ENCODE measurements at regions not wholly inside any gene's neighbourhood (a gene's known extent, or its start where the extent isn't known, plus 50 kb on each side); places are given as distances from the start of the nearest gene placed in this dataset.
"Not testable (repeated sequence)": the region's sequence is repeated elsewhere in the genome, so short reads cannot be mapped to it uniquely, and the experiment has no call there.

DNA sequence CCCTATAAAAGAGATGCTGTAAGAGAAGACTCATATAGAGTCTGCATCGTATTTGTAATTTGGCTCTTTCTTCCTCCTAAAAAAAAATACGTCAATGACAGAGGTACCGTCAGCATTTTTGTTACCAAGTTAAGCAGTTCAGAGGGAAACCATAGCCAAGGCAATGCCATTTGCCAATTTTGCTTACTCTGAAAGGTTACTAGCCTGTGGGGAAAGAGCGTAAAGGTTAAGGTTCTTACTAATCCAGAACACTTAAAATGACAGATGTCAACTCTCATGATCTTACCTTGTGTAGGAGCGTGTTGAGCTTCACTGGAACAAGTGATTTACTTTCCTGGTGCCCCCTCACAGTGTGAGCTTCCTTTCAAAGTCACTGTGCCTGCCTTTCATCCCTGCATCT is 119.4 kb upstream of the SPATA31A3 start:
- not testable (repeated sequence) for DNase-seq

DNA sequence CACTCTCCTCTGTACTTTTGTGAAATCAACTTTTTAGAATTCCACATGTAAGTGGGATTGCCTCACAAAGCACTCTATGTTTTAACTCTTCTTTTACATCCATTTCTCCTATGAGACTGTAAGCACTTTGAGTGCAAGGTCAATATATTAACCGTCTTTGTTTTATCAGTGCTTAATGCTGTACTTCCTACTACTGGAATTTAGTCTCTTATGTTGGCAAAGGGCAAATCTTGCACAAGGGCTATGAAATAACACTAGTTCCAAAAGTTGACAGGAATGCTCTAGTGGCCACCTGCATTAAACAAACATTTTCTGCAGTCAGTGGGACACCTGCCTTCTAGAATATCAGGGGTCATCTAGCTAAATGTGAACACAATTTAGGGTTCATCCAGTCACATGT is 117.5 kb upstream of the SPATA31A3 start:
- not testable (repeated sequence) for DNase-seq

DNA sequence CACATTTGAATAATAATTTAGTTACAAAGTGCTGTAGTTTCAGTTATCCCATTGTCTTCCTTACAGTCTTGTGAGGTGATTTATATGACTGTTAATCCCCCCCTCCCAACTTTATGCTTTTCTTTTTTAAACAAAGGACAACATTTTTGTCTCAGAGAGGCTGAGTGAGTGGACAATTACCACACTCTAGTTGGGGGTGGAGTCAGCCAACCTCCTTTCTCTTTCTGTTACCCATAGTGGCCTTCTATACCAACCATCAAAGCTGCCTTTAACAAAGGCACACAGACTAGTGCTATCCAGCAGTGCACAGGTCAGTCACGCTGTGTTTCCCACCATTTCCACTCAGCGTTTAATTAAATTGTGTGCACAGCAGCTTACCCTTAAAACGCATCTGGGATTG is 114.3 kb upstream of the SPATA31A3 start:
- DNase-seq: not testable (repeated sequence)

DNA sequence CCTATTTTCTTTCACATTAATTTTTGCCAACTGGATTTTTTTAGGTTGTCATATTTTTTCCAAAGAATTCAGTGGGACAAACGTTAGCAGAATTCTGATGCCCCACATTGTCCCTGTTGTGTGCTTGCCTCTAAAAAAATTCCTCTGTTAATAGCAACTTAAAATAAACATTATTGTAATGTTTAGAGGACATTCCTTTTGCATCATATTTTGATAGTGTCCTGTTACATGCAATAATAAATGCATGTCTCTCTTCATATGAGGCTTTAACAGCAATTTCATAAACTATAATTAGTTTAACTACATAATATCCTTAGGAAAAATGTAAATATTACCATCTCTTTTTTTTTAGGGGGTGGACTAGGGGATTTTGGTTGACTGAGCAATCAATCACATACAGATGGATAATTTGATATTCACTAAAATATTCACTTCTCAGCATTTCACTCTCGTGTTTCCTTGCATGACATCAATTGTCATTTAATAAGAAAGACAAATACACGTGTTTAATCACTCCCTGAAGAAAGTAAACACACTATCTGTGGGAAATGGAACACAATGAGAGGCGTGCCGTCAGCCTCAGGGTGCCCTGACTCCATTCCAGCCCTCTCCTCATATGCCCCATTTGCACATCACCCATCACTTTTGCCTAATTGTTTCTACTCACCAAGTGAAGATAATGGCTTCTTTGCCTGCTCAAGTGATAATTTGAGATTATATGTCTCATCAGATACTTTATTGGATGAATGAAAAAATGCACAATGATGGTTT is 110.3 kb upstream of the SPATA31A3 start:
- not testable (repeated sequence) for DNase-seq

DNA sequence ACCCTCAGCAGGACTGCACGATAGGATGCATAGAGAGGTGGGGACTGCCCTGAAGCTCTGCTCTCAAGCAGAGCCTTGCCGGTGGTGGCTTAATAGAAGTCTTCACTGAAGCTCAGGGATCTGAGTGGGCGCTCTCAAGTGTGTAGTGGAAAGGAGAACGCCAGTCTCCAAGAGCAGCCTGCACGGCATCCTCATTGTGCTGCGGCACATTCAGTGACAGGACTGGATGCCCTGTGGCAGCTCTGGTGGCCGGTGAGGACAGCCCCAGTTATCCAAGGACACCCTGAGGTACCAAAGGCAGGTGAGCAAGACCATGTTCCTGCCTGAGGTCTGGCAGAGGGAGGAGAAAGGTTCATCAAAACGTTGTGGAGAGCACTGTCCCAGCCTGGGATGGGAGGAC is 98.8 kb upstream of the SPATA31A3 start:
- not testable (repeated sequence) for DNase-seq

DNA sequence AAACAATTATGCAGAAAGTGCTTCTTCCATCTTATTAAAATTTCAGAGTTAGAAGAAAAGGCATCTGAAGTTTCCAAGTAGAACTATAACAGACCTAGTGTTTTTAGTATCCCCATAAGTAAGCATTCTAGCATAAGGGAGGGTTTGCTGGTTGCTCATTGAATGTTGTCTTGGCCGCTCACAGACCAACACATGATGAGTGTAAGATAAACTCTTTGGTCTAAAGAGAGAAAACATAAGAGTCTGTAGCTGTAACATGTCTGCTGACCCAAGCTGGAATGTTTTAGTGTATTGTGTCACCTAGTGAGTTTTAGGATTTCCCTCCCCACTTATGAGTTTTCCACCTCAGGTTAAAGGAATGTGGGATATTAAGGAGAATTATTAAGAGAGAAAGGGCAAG is 94.5 kb upstream of the SPATA31A3 start:
- not testable (repeated sequence) for DNase-seq

DNA sequence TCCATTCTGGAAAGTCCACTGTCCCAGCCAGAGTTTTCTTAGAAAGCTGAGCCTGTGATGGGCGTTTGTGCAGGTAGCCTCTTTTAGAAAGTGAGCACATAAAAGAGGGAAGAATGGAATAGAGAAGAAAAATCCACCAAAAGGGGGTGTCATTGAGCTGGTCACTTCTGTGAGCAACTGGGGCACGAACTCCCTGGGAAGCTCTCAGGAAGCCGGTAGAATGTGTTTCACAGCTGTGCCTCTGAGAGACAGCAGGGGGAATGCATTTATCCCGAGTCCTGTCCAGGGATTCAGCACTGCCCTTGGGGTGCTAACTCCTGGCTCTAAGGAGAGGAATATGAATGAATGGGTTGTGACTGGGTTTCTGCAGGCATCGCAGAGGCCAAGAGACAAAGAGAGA is 73.8 kb upstream of the SPATA31A3 start:
- DNase-seq: not testable (repeated sequence)

DNA sequence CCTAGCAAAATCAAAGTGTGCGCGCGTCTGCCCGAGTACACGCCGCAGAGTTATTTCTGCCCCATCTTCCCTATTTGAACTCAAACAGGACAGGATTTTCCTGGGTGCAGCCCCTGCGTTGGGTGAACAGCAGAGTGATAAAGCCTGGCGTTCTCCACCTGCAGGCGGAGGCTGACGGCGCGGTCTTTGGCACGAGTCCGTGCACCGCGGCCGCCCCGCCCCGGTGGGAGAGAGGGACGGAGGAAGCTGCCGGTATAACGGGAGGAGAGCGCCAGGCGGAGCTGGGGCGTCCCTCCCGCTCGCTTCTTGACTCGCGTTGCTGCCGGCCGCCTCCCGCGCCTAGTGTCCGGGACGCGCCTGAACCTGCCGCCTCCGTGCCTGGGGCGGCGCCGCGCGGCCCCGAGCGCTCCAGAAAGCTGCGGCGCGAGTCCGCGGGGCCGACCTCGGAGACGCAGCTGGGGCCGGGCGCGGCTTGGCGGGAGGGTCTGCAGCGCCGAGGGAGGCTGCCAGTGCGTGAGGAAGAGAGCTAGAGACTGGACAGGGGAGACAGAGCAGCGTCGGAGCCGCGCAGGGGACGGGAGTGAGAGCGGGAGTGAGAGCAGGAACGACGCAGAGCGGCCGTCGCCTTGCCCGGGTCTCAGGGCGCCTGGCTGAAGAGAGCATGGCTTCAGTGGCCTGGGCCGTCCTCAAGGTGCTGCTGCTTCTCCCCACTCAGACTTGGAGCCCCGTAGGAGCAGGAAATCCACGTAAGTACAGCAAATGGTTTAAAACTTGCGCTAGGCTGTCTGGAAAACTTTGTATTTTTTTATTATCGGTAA is 66.8 kb upstream of the SPATA31A3 start:
- peak; percentile 26 for DNase-seq
